DMS153 treated with DMSO at 0.1 percent for 48 hours (cell line): ENCODE measurements at regions not wholly inside any gene's neighbourhood (a gene's known extent, or its start where the extent isn't known, plus 50 kb on each side); places are given as distances from the start of the nearest gene placed in this dataset.
A peak's percentile ranks its signal among the peaks of the same experiment; 100 is the strongest.

Experiments
- DNase-seq: peaks from one replicate; lab custom pipeline; 2025; ENCODE audit not compliant: unreplicated experiment; lab: John Stamatoyannopoulos, UW

DNA sequence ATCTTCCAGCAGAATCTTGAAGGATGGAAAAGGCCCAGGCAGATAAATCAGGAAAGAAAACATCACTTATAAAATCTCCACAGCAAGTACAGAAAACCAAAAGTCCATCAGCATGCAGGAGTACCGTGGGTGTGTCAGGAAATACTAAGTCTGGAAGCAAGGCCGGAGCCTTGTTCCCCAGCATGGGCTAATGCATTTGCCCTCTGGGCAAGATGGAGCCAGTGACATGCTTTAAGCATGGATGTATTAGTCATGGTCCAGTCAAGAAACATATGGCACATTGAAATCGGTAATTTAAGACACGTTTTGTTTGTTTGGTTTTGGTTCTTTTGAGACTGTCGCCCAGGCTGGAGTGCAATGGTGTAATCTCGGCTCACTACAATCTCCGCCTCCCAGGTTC lies 506.0 kb upstream of the JARID2 start:
- no peak for DNase-seq

DNA sequence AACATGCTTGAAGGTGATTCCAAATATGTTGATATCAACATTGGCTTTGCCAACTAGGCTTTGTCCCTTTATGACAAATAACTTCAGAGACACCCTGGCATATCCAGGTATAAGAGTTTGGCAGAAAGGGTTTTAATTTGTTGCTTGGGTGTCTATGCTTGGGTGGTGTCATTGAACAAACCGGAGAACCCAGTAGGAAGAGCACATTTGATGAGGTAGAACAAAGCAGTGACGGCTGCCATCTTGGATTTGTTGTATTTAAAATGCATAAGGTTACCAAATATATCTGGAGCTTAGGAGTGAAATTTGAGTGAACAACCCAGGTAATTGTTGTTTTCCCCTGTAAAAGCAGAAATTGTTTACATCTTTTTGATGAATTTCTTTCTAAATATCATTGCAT lies 503.7 kb upstream of the JARID2 start:
- DNase-seq = no peak

DNA sequence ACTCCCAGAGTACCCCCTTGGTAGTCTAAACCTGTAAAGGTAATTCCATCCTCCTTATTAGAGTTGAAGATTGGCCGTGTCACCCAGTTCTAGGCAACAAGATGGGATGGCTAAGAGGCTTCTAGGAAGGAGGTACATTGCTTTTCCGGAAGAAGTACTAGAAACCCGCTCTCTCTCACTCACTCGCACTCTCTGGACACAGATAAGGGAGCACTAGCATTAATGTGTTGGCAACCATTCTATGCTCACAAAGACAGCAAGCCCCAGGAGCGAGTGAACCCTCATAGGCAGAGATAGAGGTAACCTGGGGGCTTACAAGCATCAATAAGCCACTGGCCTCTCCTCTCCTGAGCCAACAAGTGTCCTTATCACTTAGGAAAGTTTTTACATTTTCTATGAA lies 503.2 kb upstream of the JARID2 start:
- DNase-seq = no peak

DNA sequence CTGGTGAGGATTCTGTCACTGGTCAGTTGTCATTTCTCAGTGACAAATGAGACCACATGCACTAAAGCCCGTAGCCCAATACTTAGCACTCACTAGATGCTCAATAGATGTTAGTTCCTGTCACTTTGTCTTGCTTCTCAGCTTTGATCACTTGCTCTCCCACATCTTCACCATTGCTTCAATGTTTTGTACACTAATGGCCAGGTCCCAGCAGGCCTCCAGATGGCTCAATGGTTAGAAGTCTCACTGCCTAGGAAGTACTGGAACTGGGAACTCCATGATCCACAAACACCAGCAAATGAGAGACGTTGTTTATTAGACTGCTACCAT lies 502.8 kb upstream of the JARID2 start:
- DNase-seq = no peak

DNA sequence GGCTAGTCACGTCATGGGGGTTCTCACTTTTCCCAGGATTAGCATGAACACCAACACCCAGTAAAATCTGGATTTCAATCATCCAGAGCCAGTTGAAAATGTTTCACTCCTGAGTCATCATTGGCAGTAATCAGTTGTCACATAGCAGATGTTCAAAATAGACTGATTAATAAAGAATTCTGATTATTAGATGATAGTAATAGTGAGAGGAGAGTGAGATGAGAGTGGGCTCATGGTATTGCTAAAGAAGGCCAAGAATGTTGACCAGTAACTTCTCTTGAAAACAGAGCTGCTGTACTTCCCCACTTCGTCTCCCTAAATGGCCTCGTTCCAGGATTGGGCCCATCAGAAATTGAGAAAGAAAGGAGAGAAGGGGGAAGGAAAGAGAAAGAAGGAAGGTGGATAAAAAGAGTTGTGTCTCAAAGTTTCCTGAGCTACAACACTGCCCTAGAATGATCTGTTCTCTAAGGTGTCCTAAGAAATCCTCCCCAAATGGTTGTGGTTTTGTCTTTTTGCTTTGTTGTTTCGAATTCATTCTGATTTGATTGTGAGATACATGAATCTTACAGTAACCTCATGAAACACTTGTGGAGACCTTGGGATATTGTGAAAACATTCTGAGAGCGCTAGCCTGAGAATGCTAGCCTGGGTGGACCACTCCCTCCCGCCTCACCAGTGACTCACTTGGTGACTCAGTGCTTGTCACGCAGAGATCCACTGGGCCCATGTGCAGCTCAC lies 502.2 kb upstream of the JARID2 start:
- DNase-seq = no peak

DNA sequence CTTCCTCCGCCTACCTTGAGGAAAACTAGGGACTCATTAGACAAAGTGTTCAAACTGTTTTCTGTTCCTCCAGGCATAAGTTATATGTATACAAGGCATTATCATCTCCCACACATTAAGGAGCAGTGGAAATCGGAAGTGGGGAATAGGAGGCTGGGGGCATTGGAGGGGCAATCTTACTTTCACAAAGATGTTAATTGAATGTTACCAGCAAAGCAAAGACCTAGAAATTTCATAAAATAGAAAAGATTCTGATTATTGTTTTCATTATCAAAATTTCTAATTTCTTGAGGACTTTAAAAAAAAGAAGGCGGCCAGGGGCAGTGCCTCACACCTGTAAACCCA lies 501.7 kb upstream of the JARID2 start:
- DNase-seq = no peak

DNA sequence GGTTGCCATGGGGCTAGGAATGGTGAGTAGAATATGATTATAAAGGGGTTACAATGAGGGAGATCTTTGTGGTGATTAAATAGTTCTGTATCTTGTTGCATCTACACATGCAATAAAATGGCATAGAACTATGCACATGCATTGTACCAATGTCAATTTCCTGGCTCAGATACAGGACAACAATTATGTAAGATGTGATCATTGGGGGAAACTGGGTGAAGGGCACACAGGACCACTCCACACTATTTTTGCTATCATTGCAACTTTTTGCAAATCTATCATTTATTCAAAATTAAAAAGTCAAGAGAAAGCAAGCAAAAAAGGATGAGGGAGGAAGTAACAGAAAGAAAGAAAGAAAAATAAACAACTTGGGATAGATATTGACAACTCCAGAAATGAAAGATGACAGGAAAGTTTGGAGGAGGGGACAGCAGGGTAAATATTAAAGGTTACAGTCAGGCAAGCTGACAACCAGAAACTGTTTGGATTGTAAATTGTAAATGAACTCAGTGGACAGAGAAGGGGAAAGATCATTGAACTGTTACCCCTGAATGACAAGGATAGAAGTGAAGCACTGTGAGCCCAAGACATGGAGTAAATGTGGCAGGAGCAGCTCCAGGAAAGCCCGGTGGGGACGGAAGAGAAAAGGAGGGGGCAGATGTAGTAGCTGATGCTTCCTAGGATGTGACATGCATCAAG lies 499.6 kb upstream of the JARID2 start:
- DNase-seq = no peak

DNA sequence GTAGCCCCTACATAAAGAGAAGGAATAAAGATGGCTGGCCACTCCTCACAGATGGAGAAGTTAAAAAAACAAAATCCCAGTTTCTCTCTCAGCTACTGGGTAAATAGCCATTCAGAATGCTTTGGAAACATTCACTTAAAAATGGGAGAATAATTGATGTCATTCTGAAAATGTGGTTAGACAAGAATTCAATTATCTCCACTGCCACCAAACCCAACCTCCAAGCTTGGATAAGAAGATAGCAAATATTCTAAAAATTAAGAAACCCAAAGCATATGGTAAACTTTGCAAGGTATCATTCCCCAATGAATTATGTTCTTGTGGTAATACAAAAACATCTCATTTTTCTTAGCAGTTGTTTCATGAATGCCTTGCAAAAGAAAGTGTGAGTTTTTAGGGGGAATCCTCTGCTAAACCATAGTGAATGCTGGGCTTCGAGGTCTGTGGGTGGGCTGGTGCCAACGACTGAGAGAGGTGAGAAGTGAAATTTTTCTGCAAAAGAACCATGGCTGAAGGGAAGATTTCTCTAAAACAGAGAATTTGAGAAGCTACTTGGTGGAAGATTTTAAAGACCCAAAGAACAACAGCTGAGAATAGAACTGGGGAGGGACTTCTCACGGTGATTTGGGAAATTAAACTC lies 497.9 kb upstream of the JARID2 start:
- no peak for DNase-seq

DNA sequence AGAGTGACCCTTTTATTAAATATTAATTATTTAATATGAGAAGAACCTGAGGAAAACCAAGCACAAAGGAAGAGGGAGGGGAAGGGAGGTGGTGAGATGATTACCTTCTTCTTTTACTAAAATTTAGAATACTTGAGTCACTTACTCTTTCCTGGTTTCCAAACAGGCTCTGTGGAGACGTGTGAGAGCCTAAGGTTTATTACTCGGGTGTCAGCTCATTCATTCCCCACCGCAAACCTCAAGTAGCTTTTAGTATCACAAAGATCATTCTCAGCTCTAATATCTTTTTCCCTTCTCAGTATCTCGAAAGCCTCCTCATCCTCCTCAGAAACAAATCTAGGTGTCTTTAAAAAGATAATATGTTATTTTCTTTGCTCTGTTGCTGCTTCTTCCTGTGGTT lies 497.2 kb upstream of the JARID2 start:
- DNase-seq = no peak

DNA sequence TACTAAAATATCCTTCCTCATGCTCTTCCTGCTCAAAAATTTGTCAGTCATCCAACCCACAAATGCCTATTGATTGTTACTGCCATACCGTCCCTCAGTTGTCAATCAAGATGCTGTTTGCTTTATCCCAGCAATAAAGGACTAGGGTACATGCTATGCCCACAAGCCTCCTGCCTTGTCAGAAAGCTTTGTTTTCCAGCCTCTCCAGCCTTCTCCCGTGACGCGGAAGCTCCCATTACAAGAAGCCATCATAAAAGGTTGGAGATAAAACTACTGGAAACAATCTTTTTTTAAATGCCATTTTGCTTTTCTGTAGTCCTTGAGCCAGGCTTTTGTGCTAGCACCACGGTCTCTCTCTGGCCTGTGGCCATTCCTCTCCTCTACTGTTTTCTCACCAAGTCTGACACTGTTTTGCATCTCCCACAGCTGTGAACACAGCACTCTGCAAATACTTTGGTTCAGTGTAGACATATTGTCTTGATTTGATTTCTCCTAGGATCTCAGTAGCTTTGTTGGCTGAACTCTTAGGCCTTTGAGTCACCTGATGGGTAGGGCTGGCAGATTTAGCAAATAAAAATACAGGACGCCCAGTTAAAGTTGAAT lies 495.7 kb upstream of the JARID2 start:
- no peak for DNase-seq

DNA sequence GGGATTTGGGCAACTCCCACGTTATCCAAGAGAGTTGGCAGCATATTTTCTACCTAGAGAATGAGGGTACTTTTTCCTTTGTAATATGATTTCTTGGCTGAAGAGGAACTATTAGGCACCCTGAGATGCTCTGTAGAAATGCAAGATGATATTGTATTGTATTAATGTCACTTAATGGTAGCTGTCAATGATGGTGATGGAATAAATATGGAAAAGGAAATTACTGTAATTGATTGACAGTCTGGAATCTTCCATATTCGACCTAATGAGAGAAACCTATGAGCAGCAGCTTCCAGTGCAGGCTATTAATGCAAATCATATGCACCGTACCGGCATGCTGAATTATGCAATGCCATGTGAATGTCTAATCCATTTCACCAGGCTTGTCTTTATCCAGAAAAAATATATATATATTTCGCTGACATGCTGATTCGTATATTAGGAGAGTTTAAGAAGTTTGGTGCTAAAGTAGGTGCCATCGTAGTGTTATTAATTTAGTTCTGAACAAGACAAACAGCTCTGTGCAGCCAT lies 494.2 kb upstream of the JARID2 start:
- no peak for DNase-seq

DNA sequence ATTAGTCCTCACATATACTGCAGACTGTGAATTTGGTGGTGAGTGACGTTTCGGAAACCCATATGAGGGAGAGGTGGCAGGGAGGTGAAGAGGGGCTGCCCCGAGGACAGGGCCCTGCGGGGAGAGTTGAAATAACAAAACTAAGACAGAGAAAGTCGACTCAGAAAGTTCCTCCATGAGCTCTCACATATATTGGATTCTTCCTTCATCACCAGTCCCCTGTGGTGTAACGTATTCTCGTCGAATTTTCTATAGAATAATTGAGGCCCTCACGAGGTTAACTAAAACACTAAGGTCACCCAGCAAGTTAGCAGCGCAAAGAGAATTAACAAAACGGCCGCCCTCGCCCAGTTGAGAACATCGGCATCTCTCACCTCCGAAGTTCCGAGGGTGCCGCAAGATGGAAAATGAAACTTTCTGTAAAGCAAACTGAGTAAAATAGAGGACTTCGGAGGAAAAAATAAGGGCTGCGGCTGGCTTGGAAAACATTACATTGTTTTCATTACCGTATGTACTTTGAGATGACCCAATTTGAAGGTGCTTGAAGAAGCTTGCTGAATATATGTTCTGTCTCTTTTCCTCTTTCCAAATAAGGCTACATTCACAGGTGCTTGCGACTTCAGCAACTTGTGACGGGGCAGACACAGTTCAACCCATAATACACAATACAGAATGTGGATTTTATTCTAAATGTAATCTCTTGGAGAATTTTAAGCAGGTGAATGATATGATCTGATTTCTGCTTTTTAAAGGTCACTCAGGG lies 490.9 kb upstream of the JARID2 start:
- no peak for DNase-seq

DNA sequence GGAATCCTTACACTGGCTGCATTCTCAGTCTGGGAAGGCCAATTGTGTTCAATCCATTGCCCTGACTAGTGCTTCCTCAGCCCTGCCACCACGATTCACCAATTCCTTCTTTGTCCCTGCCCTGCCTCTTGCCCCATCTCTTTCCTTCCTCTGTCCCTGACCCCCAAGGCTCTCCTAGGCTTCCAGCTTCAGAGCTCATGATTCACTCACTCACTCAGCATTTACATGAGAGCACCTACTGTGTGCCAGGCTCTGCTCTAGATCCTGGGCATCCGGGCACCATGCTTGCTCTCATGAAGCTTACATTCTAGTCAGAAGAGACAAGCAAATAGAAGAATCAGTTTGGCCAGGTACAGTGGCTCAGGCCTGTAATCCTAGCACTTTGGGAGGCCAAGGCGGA lies 489.5 kb upstream of the JARID2 start:
- no peak for DNase-seq

DNA sequence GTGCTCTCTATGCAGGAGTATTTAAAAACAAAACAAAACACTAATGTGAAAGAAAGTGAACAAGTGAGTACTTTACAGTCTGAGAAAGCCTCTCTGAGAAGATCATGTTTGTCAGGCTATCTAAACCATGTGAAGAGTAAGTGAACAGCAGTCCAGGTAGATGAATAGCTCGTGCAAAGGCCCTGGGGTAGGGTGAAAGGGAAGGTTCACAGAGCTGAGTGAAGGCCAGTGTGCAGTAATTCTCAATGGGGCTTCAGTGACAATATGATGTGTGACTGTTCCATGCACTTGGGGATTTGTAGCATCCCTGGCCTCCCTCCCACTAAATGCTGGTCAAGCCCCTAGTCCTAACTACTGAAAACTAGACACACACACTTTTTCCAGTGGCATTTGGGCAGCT lies 488.9 kb upstream of the JARID2 start:
- no peak for DNase-seq

DNA sequence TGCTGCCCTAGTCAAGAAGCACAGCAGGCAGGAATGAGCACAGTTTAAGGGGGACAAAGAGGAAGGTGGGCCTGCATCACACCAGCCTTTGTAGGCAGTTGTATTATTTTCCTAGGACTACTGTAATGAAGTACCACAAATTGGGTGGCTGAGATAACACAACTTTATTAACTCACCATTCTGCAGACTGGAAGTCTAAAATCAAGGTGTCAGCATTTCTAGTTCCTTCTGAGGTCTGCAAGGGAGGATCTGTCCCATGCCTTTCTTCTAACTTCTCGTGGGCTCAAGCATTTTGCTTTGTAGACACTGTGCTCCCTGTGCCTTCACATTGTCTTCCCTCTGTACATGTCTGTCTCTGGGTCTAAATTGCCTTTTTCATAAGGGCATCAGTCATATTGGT lies 488.5 kb upstream of the JARID2 start:
- no peak for DNase-seq

DNA sequence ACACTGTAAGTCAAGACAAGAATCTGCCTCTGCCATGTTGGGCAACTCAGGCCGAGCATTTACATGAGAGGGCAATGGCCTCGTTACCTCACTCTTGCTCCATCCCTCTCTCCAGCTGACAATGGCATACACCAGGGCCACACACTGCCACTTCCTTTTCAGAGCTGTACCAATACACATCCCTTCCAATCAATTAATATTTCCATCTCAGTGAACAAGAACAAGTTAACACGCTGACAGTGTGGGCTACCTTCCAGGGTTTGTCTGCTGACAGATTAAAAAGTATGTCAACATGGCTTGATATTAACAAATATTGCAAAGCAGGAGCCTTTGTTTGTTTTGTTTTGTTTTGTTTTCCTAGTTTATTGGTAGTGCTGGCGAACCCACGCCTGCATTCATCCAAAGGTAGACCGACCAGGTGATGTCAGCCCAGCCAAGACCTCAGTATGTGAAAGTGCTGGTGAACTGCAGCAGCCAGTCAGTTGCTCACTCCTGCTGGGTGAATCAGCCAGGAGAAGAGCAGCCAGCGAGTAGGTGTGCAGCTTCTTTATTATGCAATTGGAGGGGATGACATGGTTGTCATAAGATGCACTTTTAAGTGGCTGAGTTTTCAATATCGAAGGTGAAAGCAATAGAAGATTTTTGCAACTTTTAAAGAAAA lies 487.3 kb upstream of the JARID2 start:
- peak; percentile 73 for DNase-seq

DNA sequence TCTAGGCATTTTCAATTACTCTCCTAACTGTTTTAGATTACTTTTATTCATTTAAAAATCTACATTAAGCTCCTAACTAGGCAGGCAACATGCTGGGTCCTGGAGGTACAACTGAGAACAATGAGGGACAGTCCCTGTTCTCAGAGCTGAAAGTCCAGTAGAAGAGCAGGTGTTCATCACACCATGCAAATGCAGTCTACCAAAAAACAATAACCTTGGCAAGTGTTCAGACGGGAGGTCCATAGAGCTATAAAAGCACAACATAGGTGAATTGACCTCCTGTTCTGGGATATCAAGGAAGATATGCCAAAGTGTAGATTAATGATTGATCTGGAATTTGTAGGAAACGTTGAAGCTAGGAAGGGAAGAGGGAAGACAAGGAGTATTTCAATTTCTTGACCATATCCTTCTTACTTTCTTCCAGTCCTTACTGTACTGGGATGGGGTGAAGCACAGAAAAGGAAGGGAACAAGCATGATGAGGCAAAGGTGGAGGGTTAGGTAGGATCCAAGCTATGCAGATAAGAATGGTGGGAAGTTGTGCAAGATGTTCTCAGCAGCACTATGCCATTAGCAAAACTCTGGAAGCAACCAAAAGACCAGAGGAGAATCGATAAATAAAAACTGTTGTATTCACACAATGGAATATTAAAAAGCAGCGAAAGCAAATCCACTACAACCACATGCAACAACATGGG lies 485.7 kb upstream of the JARID2 start:
- no peak for DNase-seq

DNA sequence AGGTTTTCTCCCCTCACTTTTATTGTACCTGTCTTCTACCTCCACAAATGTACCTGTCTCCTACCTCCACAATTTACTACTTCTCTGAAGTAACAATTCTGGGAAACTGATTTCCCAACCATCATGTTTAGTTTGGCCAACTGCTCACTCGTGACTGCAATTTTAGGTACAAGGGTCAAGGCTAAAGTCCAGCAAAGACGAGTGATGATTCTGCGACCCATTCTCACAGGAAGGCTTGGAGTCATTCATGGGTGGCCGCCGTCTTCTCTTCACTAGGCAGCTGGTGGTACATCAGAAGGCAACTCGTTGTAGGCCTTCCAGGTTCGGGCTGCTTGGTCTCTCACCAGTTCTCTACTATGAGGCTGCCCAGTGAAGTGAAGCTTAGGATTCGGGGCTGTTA lies 483.8 kb upstream of the JARID2 start:
- DNase-seq = no peak

DNA sequence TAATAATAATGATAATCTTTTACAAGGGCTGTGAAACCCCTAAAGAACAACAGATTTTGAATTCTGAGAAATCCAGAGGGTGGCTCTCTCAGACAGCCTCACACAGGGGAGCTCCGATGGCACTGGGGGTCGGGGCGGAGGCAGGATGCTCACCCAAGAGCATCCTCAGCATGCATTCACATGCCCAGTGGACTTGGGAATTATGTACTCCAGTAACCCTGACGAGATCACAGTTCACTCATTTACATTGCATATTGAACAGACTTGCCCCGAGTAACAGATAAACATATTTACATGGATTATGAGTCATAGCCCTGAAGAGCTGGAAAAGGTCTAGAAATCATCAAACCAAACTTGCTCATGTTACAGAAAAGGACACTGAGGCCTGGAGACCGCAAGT lies 482.7 kb upstream of the JARID2 start:
- DNase-seq = no peak

DNA sequence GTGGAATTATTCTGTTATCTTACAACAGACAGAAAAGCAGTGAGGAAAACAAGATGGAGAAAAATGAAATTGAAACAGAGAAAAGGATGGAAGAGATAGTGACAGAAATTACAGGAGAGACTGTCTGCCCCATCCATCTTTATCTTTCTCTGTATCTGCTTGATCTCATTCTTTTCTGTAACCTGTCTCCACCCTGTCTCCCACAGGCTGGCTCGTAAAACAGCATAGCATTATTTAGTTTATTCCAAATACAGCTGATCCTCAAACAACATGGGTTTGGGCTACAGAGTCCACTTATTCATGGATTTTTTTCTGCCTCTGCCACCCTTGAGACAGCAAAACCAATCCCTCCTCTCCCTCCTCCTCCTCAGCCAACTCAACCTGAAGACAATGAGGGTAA lies 482.3 kb upstream of the JARID2 start:
- DNase-seq = no peak
